Embryonic facial prominence (tissue), 1 donor: ENCODE measurements at regions not wholly inside any gene's neighbourhood (a gene's known extent, or its start where the extent isn't known, plus 50 kb on each side); places are given as distances from the start of the nearest gene placed in this dataset.
A peak's percentile ranks its signal among the peaks of the same experiment; 100 is the strongest.

Experiments used
- DNase-seq: peaks from one replicate; pipeline ENCODE4 v3.0.0-alpha.2; 2016; ENCODE audit errors: extremely low spot score

DNA sequence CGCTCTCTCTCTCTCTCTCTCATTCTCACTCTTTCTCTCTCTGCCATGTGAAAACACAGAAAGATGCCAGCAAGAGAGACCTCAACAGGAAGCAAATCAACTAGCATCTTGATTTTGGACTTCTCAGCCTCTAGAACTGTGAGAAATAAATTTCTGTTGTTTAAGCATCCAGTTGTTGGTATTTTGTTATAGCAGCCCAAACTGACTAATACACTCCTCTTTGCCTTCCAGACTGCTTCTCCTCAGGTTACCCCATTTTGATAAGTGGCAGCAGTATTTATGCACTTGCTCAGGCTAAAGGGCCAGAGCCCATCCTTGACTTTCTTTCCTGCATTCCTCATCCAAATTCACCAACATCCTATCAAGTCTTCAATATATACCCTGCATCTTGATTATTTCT is 76.6 kb upstream of the NANOGP8 start:
- DNase-seq: no peak

DNA sequence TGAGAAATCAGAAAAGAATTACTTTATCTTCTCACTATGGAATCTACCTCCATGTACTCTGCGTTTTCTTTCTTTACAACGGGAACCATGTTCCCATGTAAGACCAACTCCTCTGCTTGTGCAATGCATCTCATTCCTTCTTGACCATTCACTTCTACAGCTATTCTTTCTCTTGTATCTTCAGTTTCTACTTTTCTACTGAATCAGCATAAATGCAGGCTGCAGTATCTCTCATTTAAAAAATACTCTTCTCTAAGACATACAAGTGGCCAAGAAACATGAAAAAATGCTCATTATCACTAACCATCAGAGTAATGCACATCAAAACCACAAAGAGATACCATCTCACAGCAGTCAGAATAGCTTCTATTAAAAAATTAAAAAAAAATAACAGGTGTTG is 74.1 kb upstream of the NANOGP8 start:
- no peak for DNase-seq

DNA sequence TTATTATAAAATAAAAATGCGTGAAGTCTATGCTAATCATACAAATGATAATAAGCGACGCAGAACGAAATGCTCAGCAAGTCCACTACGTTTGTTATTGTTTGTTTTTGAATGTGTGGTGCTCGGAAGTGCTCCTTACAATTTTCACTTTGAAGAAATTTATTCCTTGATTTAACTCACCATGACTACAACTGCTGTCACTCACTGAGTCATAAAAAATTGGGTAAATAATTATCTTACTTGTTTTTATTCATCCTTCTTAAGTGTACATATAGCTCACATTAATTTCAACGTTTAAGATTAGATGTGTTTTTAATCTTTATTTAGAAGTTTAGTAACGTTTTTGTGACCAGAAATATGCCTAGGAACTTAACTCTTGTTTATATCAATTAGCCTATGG is 66.7 kb upstream of the NANOGP8 start:
- no peak for DNase-seq

DNA sequence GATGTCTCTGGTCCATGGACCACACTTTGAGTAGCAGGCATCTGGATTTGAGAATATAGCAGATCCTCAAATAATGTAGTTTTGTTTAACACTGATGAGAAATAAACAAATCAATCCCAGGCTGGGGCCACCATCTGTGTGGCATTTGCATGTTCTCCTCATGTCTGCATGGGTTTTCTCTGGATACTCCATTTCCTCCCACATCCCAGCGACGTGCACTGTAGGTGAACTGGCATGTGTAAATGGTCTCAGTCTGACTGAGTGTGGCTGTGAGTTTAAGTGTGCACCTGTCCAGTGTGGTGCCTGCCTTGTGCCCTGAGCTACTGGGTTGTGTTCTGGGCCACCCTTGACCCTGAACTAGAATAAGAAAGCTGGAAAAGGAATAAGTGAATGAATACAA is 66.3 kb upstream of the NANOGP8 start:
- DNase-seq: no peak

DNA sequence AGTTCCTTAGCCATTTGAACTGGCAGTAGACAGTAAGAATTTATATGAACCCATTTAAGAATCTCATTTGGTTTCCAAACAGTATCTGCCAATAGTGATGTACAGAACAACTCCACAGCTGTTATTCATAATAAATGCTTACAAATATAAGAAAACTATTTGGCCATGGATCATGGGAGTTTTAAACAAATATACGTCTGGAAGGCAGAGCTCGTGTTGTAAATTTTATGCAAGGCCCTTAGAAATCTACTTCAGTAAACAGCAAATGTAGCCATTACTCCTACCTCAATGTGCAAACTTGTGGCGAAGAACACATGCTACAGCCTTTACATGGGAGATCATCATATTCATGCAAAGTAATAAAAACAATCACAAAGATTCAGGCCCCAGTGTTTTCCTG is 65.3 kb upstream of the NANOGP8 start:
- peak; percentile 25 for DNase-seq

DNA sequence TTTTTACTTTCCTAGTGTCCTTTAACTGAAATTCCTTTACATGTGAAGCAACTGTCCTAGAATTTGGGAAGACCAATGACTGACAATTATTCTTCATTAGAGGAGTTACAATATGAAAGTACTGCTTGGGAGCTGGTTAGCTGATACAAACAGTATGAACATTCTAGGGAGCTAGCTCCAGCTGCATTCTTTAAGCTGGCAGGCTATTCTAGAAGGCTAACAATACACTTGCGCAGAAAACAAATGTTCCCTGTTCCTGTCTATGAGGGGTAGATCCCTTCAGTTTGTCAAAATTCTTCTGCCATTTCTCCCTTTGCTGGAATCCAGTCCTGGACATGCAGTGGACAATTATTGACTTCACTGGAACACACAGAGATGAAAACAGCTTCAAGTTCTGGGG is 60.2 kb upstream of the NANOGP8 start:
- DNase-seq: no peak

DNA sequence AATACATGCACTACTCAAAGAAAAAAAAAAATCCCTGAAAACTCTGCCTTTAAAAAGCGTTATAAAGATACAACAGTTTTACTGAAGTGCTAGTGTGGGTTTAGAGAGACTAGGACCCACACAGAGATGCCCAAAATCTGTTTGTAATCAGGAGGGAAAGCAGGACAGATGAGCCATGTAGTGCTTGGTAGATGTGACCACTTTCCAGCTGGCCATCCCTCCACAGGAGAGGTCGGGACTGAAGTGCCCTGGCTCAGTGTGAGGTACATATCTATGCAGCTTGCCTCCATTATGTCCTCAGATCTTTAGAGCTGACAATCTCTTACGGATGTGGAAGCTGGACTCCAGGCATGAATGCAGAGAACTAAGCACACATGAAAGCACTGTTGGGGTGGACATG is 57.5 kb upstream of the NANOGP8 start:
- DNase-seq: no peak

DNA sequence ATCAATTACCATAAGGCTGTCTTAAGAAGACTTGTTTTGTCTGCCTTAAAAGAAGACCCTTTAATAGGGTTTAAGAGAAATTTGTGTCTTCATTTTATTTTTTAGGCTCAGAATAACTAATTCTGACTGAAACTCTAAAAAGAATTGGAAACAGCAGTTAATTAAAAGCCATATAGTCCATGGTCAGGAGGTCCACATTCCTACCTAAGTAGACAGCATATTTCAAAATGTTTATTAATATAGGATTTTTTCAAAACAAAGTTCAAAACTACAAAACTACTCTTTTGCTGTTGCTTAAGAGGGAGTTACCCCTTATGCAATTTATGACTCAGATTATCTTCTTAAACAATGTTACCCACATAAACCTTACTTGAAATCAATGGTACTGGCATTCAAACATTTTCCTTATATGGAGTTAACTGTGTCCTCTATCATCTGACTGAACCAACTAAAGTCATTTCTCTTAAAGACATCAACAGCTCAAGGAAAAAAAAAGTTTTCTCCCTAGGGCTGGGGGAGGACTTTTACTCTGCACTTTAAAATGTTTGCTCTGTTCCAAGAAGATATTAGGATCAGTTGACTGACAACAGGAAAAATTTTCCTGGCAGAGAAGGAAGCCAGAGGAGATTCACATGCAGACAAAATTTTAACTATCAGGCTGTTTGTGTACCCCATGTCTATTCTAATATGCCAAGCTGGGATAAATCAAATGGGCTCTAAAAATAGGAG is 56.8 kb upstream of the NANOGP8 start:
- peak; percentile 27 for DNase-seq

DNA sequence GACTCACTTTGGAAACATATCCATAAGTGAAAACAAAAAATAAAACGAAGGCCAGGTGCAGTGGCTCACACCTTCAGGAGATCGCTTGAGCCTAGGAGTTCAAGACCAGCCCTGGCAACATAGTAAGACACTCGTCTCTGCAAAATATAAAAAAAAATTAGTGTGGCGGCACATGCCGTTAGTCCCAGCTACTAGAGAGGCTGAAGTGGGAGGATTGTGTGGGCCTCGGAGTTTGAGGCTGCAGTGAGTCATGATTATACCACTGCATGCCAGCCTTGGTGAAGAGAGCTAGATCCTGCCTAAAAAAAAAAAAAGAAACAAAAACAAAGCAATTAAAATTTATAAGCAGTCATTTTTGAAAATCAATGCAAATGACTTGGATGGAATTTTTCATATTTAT is 54.7 kb upstream of the NANOGP8 start:
- DNase-seq: no peak

DNA sequence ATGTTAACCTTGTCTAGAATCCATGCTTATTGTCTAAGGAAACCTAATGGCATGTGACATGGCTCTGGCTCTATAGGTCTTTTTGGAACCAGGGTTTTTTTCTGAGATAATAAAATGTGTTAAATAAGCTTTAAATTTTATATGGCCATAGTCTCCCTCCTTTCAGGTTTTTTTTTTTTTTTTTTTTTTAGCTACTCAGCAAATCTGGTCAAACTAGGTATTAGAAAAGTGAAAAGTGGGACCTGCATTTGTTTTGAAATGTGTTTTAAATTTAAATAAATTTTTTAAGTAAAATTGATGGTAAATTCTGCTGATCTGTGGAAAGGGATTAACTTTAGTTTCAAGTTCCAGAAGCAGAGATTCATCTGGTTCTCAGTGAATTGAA is 52.1 kb upstream of the NANOGP8 start:
- DNase-seq: no peak

DNA sequence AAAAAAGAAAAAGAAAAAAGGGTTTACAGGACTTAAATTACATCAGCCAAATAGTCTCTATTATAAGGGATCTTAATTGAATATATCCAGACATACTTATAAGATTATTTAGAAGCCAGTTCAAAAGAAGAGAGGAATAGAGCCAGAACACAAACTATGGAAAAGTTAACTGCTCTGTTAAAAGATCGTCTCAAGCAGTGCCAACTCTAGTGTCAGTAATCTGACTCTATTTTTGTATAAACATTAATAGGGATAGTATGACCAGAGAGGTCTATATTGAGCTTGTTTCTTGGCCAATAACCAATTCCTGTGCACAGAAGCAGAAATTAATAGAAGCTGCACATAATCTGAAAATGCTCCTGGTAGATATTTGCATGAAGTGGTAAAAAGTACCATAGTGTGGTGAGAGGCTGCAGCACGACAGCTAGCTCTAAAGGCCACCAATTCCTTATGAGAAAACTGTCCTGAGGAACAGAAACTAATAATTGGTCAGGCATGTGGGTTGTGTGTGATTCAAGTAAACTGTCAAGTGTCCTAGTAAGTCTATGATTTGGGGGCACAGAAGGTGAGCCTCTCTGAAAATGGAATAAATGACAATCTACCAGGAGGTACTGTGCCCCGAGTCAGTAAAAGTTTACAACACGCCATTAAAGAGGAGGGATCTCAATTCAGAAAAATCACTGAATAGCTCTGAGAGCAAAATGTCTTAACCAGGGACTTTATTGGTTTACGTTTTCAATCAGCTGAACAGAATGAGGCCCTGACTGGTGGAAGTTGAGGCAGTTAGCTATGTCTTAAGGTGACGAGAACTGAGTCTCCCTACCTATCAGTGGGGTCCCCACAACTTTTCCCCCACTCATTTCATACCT is 51.5 kb upstream of the NANOGP8 start:
- no peak for DNase-seq
